Erythroblast (primary cell): ENCODE measurements at regions not wholly inside any gene's neighbourhood (a gene's known extent, or its start where the extent isn't known, plus 50 kb on each side); places are given as distances from the start of the nearest gene placed in this dataset.
A peak's percentile ranks its signal among the peaks of the same experiment; 100 is the strongest.

ENCODE experiments used
- DNase-seq, 2 experiments: peaks; one replicate each; lab custom pipeline; 2025; lab: John Stamatoyannopoulos, UW
- GATA1 ChIP-seq: IDR thresholded peaks from 2 replicates; pipeline ENCODE4 v1.6.1; 2011; ENCODE audit warnings: low read depth, mild to moderate bottlenecking, control low read depth, low read length, moderate library complexity
- POLR2A ChIP-seq: IDR thresholded peaks from 2 replicates; pipeline ENCODE4 v1.6.1; 2011; ENCODE audit warnings: mild to moderate bottlenecking, low read length

GRCh38 chr15:79172801-79173460 is 82.4 kb upstream of the RASGRF1 start:
- TF ChIP-seq POLR2A = no peak
- TF ChIP-seq GATA1 = no peak
- no peak for DNase-seq

DNA sequence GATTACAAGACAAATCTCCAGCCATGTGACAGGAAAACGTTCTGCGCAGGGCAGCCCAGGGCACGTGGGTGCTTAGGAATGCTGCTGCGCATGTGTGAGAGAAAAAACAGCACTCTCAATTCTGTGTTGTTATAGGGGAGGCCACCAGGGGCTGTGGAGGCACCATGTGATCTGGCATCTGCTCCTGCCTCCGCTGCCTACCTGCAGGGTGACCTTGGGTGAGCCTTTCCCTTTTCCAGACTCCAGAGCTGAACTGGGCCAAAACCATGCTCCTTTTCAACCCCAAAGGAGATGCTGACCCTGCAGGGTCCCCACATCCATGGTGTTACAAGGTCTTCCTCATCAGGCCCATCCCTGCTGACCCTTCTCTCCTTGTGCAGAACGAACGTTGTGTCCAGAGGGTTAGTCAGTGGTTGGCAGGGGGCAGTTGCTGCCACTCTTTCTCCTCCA is 81.5 kb upstream of the RASGRF1 start:
- peak; percentile 30 to 47 for DNase-seq
- TF ChIP-seq GATA1 (no peak), POLR2A (no peak)

- no peak for DNase-seq
- TF ChIP-seq GATA1 (no peak), POLR2A (no peak)
Observed at GRCh38 chr15:79171320-79172031, 80.9 kb upstream of the RASGRF1 start.

- DNase-seq = peak; percentile 78 to 88
Observed at GRCh38 chr15:79170256-79170664, 79.7 kb upstream of the RASGRF1 start.

DNA sequence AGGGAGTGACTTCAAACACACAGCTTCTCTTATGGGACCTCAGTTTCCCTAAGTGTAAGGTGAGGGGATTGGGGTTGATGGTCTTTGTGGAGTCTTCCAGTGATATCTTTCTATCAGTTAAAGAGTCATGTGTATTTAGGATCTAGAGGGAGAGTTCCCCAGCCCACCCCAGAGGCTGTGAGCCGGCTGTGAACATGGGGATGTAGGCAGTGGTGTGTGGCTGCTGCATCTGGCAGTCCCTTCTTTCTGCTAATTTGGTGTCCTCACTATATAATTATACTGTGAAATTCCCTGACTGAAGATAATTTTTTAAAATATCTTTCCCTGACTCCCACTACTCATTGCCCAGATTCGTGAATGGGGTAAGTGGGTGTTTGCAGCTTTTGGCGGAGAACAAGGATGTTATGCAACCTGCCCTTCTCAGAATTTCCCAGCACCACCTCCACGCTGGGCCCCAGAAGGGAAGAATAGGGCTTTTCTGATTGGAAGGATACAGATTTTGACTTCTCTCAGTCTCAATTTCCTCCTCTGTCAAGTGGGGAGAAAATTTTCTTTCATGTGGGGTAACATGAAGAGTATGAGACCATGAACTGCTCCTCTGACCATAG is 79.0 kb upstream of the RASGRF1 start:
- peak in 1 of 2 experiments; percentile 30 for DNase-seq
- no peak for TF ChIP-seq GATA1
- no peak for TF ChIP-seq POLR2A

More at GRCh38 chr15:79170256-79170664, 79.7 kb upstream of the RASGRF1 start:
- TF ChIP-seq GATA1 = no peak
- TF ChIP-seq POLR2A = no peak

DNA sequence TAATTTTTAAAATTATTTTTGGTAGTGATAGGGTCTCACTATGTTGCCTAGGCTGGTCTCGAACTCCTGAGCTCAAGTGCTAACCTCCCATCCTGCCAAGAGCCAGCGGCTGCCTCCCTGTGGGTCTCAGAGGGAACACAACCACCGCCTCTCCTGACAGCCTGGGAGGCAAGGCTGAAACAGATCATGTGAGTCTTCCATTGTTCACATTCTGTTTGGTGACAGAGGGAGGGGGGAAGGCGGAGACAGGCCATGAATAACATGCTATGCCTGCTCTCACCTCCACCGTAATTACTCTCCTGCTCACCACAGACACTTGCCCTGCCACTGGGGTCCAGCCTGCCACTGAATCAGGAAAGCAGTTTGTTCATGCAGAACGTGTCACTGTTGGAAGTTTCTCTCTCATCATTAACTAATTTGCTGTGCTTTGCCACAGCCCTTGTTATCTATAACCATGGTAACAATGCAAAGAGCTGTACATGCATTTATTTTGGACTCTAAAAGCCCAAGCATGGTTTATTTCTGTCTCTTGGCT is 78.4 kb upstream of the RASGRF1 start:
- no peak for TF ChIP-seq GATA1
- no peak for TF ChIP-seq POLR2A
- DNase-seq = peak; percentile 31 to 46

- TF ChIP-seq GATA1 (no peak), POLR2A (no peak)
- no peak for DNase-seq
Observed at GRCh38 chr15:79167776-79168175, 77.2 kb upstream of the RASGRF1 start.

- no peak for DNase-seq
- TF ChIP-seq POLR2A (no peak), GATA1 (no peak)
Observed at GRCh38 chr15:79166311-79166955, 75.9 kb upstream of the RASGRF1 start.

- TF ChIP-seq GATA1 (no peak), POLR2A (no peak)
- DNase-seq = no peak
Observed at GRCh38 chr15:79164465-79164864, 73.9 kb upstream of the RASGRF1 start.

DNA sequence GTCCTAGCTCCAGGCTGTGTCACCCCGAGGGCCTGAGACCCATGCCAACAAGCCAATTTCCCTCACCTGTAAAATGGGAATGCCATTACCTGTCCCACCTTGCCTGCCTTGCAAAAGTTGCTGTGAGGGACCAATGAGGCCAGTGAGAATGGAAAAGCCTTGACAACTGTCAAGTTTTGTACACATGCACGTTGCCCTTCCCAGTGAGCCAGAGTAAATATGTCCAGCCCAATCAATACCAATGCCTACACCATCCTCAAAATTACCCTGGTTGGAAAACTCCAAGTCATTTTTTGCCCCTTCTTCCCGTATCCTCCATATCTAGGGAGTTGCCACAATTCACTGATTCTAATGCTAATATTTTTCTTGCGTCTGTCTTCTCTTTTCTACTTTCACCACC is 73.5 kb upstream of the RASGRF1 start:
- no peak for TF ChIP-seq GATA1
- no peak for TF ChIP-seq POLR2A
- DNase-seq = no peak

GRCh38 chr15:79163395-79163794 is 72.8 kb upstream of the RASGRF1 start:
- no peak for DNase-seq
- no peak for TF ChIP-seq GATA1
- no peak for TF ChIP-seq POLR2A

DNA sequence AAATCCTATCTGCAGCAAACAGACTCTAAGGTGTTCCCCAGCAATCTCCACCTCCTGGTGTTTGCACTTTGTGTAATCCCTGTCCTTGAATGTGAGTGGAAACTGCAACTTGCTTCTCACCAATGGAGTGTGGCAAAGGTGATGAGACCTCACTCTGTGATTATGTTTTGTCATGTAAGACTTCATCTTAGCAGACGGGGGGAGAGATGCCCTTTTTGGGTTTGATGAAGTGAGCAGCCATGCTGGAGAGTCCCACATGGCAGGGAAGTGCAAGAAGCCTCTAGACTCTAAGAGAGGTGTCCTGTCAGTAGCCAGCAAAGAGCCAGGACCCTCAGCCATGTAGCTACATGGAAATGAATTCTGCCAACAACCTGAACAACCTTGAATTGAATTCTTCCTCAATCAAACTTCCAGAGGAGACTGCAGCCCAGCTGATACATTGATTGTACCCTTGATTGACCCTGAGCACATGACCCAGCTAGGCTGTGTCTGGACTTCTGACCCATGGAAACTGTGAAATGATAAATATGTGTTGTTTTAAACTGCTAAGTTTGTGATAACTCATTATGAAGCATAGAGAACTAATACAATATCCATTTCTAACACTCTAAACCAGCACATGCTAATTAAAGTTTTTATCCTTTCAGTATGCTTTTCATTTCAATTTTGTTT is 71.4 kb upstream of the RASGRF1 start:
- DNase-seq = no peak
- TF ChIP-seq GATA1 (no peak), POLR2A (no peak)

DNA sequence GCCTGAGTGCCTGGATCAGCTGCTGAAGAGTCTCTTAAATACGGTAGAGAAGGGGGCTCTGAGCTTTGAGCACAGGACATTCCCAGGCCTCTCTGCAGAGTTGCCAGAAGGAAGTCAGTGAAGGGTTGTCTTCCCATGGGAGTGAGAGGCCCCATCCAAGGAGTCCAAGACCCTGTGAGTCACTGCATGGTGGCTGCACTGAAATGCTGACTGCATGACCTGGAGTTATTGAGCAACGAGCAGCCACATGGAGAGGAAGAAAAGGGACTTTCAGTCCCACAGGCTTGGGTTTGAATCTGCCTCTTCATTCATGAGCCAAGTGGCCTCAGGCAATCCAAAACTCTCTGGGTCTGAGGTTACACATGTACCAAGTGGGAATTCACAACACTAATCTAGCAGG is 69.6 kb upstream of the RASGRF1 start:
- no peak for TF ChIP-seq POLR2A
- no peak for TF ChIP-seq GATA1
- no peak for DNase-seq
